NOMO-1 treated with DMSO at 0.1 percent for 48 hours (cell line): ENCODE measurements at regions not wholly inside any gene's neighbourhood (a gene's known extent, or its start where the extent isn't known, plus 50 kb on each side); places are given as distances from the start of the nearest gene placed in this dataset.

Experiments
- DNase-seq: peaks from one replicate; lab custom pipeline; 2025; ENCODE audit not compliant: unreplicated experiment; lab: John Stamatoyannopoulos, UW

DNA sequence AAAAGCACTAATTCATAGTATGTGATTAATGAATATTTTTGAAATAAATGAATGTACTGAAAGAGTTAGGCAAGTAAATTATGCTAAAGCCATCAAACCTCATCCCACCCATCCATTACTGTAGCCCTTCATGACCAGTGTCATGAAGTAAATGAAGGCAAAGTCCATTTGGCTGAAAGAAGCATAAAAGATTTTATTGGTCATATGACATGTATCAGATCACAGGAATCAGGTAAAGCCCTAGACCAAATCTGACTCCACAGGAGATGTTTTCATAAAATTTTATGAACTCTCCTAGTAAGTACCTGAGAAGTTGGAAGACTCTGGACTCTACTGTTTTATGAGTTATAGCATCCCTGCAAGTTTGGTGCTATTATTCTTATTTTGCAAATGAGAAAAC is 213.5 kb downstream of the TMEM114 start:
- no peak for DNase-seq

DNA sequence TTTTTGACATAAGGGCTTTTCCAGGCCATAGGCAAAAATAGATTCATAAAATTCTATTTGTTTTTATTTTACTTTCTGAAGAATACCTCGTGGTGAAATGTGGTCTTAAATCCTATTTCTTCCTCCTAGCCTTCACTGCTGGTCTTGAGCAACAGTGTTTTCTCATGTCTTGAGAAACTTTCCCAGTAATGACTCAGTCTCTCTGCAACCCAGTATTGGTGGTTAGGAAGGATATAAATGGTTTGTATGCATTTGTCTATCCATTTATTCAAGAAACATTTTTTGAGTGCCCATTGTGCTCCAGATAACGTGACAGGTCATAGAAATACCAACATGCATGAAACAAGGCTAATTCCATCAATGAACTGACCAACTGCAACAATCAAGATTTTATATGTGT is 213.9 kb downstream of the TMEM114 start:
- DNase-seq = no peak

GRCh38 chr16:8375232-8375587 is 215.1 kb downstream of the TMEM114 start:
- no peak for DNase-seq

- no peak for DNase-seq
Measured at GRCh38 chr16:8374586-8375231, 215.6 kb downstream of the TMEM114 start.

- DNase-seq = no peak
Measured at GRCh38 chr16:8373676-8374431, 216.5 kb downstream of the TMEM114 start.

DNA sequence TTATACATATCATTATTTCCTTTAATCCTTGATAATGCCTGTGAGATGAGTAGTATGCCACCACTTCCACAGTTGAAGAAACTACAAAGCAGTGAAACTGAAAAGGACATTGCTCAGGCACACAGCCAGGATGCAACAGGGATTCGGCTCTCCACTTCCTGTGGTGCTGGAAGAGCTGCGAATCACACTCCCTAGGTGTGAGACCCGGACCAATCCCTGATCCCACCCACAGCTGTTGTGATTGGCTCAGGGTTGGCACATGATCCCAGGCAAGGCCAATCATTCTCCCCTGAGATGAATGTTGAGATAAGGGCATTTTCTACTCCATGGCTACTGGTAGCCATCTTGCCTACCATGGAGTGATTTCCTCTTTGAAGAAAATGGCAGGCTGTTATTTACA is 218.2 kb downstream of the TMEM114 start:
- DNase-seq = no peak

GRCh38 chr16:8370374-8371270 is 219.7 kb downstream of the TMEM114 start:
- no peak for DNase-seq

- DNase-seq = no peak
Measured at GRCh38 chr16:8358937-8359336, 231.4 kb downstream of the TMEM114 start.

DNA sequence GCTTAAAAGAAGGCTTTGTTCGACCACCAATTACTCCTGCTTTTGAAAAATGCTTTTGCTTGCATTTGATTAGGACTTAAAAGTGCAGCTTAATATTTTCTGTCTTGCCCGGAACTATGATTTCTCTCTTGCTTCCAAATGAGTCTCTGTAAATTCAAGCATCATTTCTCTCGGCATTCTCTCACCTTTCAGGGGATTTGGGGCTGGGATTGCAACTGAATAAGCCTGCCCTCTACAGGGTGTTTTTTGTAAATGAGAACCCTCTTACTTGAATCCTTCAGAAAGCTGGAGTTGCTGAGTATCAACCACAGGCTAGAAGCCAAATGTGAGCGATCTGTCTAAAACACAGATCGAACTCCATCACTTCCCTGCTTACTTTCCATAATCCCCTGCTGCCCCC is 234.6 kb downstream of the TMEM114 start:
- DNase-seq = no peak

DNA sequence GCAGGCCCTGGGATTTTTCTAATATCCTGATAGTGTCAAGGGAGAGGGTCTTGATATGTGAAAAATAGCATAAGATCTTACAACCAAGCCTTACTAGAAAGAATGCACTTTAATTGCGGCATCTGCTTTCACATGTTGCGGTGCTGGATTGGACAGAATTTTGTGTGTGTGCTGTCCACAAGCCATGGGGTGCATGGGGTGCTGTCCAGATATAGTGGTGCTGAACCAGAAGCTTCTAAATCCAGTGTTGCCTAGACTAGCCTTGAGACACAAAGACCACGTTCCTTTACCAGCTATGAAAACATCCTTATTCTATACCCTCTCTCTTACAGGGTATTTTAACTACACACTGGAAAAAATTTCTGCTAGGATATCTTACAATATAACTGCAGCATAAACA is 244.0 kb downstream of the TMEM114 start:
- DNase-seq = no peak

- no peak for DNase-seq
Measured at GRCh38 chr16:8342276-8342675, 248.0 kb downstream of the TMEM114 start.

GRCh38 chr16:8330761-8331160 is 259.6 kb downstream of the TMEM114 start:
- no peak for DNase-seq

DNA sequence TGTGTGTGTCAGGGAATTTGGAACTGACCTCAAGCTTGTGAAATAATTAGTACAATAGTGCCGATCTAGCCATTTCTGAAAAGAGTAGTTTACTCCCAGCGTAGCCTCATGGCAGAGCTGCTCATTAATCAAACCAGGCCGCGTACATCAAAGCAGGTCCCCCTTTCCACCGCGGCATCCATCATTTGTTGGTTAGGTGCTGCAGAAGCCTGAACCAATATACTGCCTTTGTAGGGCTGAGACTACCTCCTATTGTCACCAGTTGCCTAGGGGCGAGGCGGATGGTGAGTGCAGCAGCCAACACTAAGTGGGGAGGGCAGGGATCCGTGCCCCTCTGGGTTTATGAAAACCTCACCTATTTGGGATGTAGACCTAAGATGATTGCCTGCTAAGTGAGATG is 264.1 kb downstream of the TMEM114 start:
- DNase-seq = no peak

- no peak for DNase-seq
Measured at GRCh38 chr16:8323153-8323552, 267.2 kb downstream of the TMEM114 start.

DNA sequence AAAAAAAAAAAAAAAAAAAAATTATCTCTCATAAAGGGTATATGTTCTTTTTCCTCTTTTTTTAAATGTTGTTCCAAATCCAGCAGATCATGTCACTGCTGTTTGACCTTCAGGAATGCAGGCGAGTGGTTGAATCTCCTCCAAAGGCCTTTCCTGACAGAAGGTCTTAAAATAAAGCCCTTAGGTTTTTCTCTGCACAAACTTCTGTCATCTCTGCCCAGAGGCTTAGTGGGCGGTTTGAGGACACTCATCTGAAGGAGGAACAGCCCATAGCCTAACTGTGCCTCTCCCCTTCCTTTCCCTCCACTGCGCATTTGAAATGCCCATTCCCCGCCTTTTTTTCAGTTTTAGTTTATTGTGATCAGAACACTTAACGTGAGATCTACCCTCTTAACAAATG is 270.2 kb downstream of the TMEM114 start:
- no peak for DNase-seq

GRCh38 chr16:8310816-8311215 is 279.5 kb downstream of the TMEM114 start:
- DNase-seq = no peak

GRCh38 chr16:8310323-8310722 is 280.0 kb downstream of the TMEM114 start:
- DNase-seq = no peak

DNA sequence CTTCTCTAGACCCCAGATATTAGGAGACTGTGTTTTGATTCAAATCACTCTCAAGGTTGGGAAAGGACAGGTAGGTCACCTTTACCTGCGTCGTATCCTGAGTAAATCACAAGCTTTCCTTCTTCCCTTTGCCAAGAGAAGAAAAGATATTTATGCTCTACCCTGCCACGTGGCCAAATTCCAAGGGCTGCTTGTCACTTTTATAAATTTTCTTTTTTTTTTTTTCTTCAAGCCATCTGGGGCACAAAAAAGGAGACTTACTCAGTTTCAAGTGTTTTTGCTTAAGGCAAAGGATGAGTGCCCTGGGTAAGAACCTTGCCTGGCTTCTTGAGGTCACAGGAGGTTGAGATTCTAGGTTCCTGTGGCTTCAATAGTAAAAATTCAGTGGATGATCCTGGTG is 285.1 kb downstream of the TMEM114 start:
- no peak for DNase-seq

DNA sequence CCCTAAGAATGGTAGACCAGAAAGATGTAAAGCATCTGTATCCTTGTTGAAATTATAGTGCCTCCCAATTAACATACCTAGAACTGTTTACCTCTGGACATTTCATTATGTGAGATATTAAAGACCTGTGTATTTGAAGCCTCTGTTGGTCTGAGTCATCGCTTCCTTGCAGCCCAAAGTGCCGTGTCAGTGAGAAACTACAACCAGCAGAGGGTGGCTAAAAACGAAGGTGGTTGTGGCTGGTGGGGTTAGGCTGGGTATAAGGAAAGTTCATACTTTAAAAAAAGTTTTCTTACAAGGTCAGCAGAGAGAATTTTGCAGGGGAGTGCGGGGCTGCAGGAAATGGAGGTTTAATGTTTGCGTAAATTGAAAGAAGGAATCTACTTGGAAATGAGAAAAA is 290.7 kb downstream of the TMEM114 start:
- DNase-seq = no peak

DNA sequence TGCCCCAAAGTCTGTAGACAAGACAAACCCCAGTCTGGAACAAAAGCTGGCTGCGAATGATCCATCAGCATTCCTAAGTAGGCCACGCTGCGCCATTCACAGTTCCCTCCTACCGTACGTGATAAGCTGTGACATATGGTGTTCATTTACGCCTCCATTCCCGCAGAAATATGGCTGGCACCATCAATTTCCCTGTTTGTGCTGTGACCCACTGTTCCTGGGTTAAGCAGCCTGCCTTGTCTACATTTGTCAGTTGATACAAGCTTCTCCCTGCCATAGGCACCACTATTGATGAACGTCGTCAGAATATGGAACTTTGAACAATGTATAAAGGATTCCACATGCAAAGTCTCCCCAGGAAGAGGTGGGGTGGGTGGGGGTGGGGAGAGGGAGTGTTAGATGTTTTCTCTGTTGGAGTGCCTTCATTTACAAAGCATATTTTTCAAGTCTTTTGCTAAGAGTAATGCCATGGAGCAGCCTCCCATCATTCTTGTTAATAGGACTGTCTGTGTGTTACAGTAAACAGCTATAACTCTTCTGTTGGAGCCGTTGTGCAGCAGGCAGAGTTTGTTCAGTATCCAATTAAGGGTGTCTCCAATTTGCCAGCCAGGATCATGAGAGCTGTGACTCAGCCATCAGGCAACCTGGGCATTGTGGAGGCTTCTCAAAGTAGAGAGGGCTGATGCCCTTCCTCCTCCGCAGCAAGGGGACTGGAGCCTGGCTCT is 294.6 kb downstream of the TMEM114 start:
- no peak for DNase-seq

GRCh38 chr16:8293413-8293812 is 296.9 kb downstream of the TMEM114 start:
- DNase-seq = no peak
